GM12878 (cell line): ENCODE measurements at regions not wholly inside any gene's neighbourhood (a gene's known extent, or its start where the extent isn't known, plus 50 kb on each side); places are given as distances from the start of the nearest gene placed in this dataset.

Source experiments
- BACH1 ChIP-seq: fragments of 450-650 bp; IDR thresholded peaks from 2 replicates; pipeline ENCODE4 v1.6.1; 2017; ENCODE audit warnings: mild to moderate bottlenecking, borderline replicate concordance
- BCL11A ChIP-seq: IDR thresholded peaks from 2 replicates; pipeline ENCODE4 v1.6.1; 2011; ENCODE audit warnings: low read depth, low read length
- HSF1 ChIP-seq: fragments of 150-350 bp; IDR thresholded peaks from 2 replicates; pipeline ENCODE4 v1.6.1; 2014; ENCODE audit warnings: mild to moderate bottlenecking, low read depth, low read length
- MTA3 ChIP-seq: IDR thresholded peaks from 2 replicates; pipeline ENCODE4 v1.6.1; 2012; ENCODE audit warnings: low read length, inconsistent platforms, borderline replicate concordance
- NR2F1 ChIP-seq: fragments of 450-650 bp; conservative IDR thresholded peaks from 2 replicates; pipeline ENCODE4 v1.6.1; 2017; ENCODE audit warnings: mild to moderate bottlenecking
- RAD51 ChIP-seq: fragments of 450-650 bp; IDR thresholded peaks from 2 replicates; pipeline ENCODE4 v1.6.1; 2016; ENCODE audit warnings: moderate library complexity, mild to moderate bottlenecking, inconsistent platforms
- RBBP5 ChIP-seq: fragments of 200-600 bp; sonication (generic); conservative IDR thresholded peaks from 2 replicates; pipeline ENCODE4 v1.6.1; 2016
- SREBF1 ChIP-seq: IDR thresholded peaks from 2 replicates; pipeline ENCODE4 v1.6.1; 2012; ENCODE audit warnings: mild to moderate bottlenecking, low read length
- TBL1XR1 ChIP-seq: IDR thresholded peaks from 2 replicates; pipeline ENCODE4 v1.6.1; 2012; ENCODE audit warnings: low read depth, low read length, improper control_type of control experiment
- TCF3 ChIP-seq: IDR thresholded peaks from 2 replicates; pipeline ENCODE4 v1.6.1; 2012; ENCODE audit warnings: low read depth, mild to moderate bottlenecking, low read length, borderline replicate concordance; ENCODE audit not compliant: insufficient read depth
- USF1 ChIP-seq: IDR thresholded peaks from 2 replicates; pipeline ENCODE4 v1.6.1; 2011; ENCODE audit warnings: borderline replicate concordance, low read depth, mild to moderate bottlenecking, moderate library complexity, mixed read lengths, low read length; ENCODE audit not compliant: insufficient read depth; ENCODE audit errors: extremely low read length
- ZNF622 ChIP-seq: fragments of 450-650 bp; IDR thresholded peaks from 2 replicates; pipeline ENCODE4 v1.6.1; 2017; ENCODE audit warnings: mild to moderate bottlenecking, inconsistent platforms
- TF ChIP-seq, protein P1 (sequence below): IDR thresholded peaks from 2 replicates; pipeline ENCODE4 v1.6.1; 2011; ENCODE audit warnings: low read depth, low read length, improper control_type of control experiment, borderline replicate concordance
- TF ChIP-seq, protein P2 (sequence below): fragments of 450-650 bp; IDR thresholded peaks from 2 replicates; pipeline ENCODE4 v1.6.1; 2017; ENCODE audit warnings: mild to moderate bottlenecking, moderate library complexity
- TF ChIP-seq, protein P3 (sequence below): IDR thresholded peaks from 2 replicates; pipeline ENCODE4 v1.6.1; 2011; ENCODE audit warnings: mild to moderate bottlenecking, low read depth, low read length, moderate library complexity; ENCODE audit not compliant: insufficient replicate concordance
- TF ChIP-seq, protein P4 (sequence below): IDR thresholded peaks from 2 replicates; pipeline ENCODE4 v1.6.1; 2012; ENCODE audit warnings: improper control_type of control experiment, low read depth, low read length; ENCODE audit not compliant: insufficient replicate concordance

DNA sequence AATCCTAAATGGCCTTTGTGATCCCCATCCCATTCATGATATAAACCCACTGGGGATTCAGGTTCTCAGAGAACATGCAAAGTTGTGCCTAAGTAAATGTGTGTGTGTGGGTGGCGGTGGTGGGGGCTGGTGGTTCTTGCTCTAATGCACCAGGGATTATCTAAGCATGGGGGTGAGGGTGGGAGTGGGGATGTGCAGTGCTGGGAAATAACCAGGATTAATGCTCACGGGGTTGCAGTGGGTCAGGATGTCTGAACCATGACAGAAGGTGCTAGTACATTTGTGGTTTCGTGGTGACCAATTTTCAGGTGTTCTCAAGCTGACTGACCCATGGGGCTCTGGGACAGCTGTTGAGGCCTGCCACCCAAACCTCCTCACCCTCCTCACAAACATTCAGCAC, 101.0 kb downstream of the ZNF608 start (continued):
- TF ChIP-seq USF1 (no peak), TBL1XR1 (peak; percentile 16; the same call in 1 of the 2 replicates), SREBF1 (no peak), NR2F1 (peak; percentile 92), MTA3 (no peak), ZNF622 (no peak), BCL11A (peak; percentile 64; the same call in 1 of the 2 replicates), RBBP5 (no peak), TCF3 (peak; percentile 82; the same call in 1 of the 2 replicates), HSF1 (no peak), RAD51 (no peak), BACH1 (no peak)
- TF ChIP-seq, protein P1, sequence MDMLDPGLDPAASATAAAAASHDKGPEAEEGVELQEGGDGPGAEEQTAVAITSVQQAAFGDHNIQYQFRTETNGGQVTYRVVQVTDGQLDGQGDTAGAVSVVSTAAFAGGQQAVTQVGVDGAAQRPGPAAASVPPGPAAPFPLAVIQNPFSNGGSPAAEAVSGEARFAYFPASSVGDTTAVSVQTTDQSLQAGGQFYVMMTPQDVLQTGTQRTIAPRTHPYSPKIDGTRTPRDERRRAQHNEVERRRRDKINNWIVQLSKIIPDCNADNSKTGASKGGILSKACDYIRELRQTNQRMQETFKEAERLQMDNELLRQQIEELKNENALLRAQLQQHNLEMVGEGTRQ = no peak
- TF ChIP-seq, protein P2, sequence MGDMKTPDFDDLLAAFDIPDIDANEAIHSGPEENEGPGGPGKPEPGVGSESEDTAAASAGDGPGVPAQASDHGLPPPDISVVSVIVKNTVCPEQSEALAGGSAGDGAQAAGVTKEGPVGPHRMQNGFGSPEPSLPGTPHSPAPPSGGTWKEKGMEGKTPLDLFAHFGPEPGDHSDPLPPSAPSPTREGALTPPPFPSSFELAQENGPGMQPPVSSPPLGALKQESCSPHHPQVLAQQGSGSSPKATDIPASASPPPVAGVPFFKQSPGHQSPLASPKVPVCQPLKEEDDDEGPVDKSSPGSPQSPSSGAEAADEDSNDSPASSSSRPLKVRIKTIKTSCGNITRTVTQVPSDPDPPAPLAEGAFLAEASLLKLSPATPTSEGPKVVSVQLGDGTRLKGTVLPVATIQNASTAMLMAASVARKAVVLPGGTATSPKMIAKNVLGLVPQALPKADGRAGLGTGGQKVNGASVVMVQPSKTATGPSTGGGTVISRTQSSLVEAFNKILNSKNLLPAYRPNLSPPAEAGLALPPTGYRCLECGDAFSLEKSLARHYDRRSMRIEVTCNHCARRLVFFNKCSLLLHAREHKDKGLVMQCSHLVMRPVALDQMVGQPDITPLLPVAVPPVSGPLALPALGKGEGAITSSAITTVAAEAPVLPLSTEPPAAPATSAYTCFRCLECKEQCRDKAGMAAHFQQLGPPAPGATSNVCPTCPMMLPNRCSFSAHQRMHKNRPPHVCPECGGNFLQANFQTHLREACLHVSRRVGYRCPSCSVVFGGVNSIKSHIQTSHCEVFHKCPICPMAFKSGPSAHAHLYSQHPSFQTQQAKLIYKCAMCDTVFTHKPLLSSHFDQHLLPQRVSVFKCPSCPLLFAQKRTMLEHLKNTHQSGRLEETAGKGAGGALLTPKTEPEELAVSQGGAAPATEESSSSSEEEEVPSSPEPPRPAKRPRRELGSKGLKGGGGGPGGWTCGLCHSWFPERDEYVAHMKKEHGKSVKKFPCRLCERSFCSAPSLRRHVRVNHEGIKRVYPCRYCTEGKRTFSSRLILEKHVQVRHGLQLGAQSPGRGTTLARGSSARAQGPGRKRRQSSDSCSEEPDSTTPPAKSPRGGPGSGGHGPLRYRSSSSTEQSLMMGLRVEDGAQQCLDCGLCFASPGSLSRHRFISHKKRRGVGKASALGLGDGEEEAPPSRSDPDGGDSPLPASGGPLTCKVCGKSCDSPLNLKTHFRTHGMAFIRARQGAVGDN = no peak
- TF ChIP-seq, protein P3, sequence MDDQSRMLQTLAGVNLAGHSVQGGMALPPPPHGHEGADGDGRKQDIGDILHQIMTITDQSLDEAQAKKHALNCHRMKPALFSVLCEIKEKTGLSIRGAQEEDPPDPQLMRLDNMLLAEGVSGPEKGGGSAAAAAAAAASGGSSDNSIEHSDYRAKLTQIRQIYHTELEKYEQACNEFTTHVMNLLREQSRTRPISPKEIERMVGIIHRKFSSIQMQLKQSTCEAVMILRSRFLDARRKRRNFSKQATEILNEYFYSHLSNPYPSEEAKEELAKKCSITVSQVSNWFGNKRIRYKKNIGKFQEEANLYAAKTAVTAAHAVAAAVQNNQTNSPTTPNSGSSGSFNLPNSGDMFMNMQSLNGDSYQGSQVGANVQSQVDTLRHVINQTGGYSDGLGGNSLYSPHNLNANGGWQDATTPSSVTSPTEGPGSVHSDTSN = no peak
- TF ChIP-seq, protein P4, sequence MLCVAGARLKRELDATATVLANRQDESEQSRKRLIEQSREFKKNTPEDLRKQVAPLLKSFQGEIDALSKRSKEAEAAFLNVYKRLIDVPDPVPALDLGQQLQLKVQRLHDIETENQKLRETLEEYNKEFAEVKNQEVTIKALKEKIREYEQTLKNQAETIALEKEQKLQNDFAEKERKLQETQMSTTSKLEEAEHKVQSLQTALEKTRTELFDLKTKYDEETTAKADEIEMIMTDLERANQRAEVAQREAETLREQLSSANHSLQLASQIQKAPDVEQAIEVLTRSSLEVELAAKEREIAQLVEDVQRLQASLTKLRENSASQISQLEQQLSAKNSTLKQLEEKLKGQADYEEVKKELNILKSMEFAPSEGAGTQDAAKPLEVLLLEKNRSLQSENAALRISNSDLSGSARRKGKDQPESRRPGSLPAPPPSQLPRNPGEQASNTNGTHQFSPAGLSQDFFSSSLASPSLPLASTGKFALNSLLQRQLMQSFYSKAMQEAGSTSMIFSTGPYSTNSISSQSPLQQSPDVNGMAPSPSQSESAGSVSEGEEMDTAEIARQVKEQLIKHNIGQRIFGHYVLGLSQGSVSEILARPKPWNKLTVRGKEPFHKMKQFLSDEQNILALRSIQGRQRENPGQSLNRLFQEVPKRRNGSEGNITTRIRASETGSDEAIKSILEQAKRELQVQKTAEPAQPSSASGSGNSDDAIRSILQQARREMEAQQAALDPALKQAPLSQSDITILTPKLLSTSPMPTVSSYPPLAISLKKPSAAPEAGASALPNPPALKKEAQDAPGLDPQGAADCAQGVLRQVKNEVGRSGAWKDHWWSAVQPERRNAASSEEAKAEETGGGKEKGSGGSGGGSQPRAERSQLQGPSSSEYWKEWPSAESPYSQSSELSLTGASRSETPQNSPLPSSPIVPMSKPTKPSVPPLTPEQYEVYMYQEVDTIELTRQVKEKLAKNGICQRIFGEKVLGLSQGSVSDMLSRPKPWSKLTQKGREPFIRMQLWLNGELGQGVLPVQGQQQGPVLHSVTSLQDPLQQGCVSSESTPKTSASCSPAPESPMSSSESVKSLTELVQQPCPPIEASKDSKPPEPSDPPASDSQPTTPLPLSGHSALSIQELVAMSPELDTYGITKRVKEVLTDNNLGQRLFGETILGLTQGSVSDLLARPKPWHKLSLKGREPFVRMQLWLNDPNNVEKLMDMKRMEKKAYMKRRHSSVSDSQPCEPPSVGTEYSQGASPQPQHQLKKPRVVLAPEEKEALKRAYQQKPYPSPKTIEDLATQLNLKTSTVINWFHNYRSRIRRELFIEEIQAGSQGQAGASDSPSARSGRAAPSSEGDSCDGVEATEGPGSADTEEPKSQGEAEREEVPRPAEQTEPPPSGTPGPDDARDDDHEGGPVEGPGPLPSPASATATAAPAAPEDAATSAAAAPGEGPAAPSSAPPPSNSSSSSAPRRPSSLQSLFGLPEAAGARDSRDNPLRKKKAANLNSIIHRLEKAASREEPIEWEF = no peak
